Endodermal cell (in vitro differentiated cells): ENCODE measurements at regions not wholly inside any gene's neighbourhood (a gene's known extent, or its start where the extent isn't known, plus 50 kb on each side); places are given as distances from the start of the nearest gene placed in this dataset.

Source experiments
- DNase-seq: peaks from one replicate; pipeline ENCODE4 v3.0.0-alpha.2; 2017
- H3K27ac ChIP-seq: 2 replicates; pipeline ENCODE4 v1.5.1; 2013; ENCODE audit warnings: mild to moderate bottlenecking, low read depth, low read length, moderate library complexity
- H3K27me3 ChIP-seq: 2 replicates; pipeline ENCODE4 v1.6.1; 2013; ENCODE audit warnings: mild to moderate bottlenecking, low read length, moderate library complexity; ENCODE audit not compliant: insufficient read depth, control insufficient read depth, poor library complexity, severe bottlenecking
- H3K36me3 ChIP-seq: 2 replicates; pipeline ENCODE4 v1.7.0; 2013; ENCODE audit warnings: mild to moderate bottlenecking, low read length, moderate library complexity; ENCODE audit not compliant: control insufficient read depth, insufficient read depth
- H3K4me1 ChIP-seq: one replicate; pipeline ENCODE4 v1.7.0; 2013; ENCODE audit warnings: low read length; ENCODE audit not compliant: control insufficient read depth, insufficient read depth
- H3K4me3 ChIP-seq: 2 replicates; pipeline ENCODE4 v1.5.1; 2013; ENCODE audit warnings: mild to moderate bottlenecking, low read length, moderate library complexity
- H3K9ac ChIP-seq: 2 replicates; pipeline ENCODE4 v1.6.1; 2013; ENCODE audit warnings: mild to moderate bottlenecking, low read length, moderate library complexity; ENCODE audit not compliant: poor library complexity, severe bottlenecking; ENCODE audit errors: extremely low read depth
- H3K9me3 ChIP-seq: 2 replicates; pipeline ENCODE4 v1.6.1; 2013; ENCODE audit warnings: mild to moderate bottlenecking, low read length, moderate library complexity; ENCODE audit not compliant: control insufficient read depth
- H3K27ac Mint-ChIP-seq: 2 replicates; pipeline ENCODE4 v1.8.0; 2020; ENCODE audit warnings: mixed read lengths
- H3K27me3 Mint-ChIP-seq: 2 replicates; pipeline ENCODE4 v1.8.0; 2021; ENCODE audit warnings: mild to moderate bottlenecking, mixed read lengths; ENCODE audit not compliant: insufficient read depth
- H3K36me3 Mint-ChIP-seq: 2 replicates; pipeline ENCODE4 v1.8.0; 2020; ENCODE audit warnings: low read depth, mixed read lengths
- H3K4me1 Mint-ChIP-seq: 2 replicates; pipeline ENCODE4 v1.8.0; 2020; ENCODE audit warnings: mixed read lengths
- H3K4me3 Mint-ChIP-seq: 2 replicates; pipeline ENCODE4 v1.8.0; 2020; ENCODE audit warnings: mild to moderate bottlenecking, moderate library complexity, mixed read lengths
- H3K9me3 Mint-ChIP-seq: 2 replicates; pipeline ENCODE4 v1.8.0; 2020; ENCODE audit warnings: mild to moderate bottlenecking, mixed read lengths
- CTCF ChIP-seq: fragments of 200-600 bp; sonication (generic); conservative IDR thresholded peaks from 2 replicates; pipeline ENCODE4 v1.5.0; 2021; ENCODE audit warnings: antibody characterized with exemption, mild to moderate bottlenecking
- WGBS, 2 experiments: methylation state at CpG; one replicate each; pipeline versions ENCODE4 v1.1.5 to v1.1.7; 2013; ENCODE audit warnings: missing lambda C conversion rate in 2 of 2, mixed read lengths in 1 of 2; ENCODE audit not compliant: insufficient coverage in 1 of 2, insufficient read length in 1 of 2; 5-methylcytosine and 5-hydroxymethylcytosine counted together

- Mint-ChIP-seq H3K27ac (no peak overlapping the region), H3K27me3 (no peaks in the 10 kb centered on the region), H3K4me1 (no peaks in the 10 kb centered on the region), H3K4me3 (no peak overlapping the region), H3K9me3 (no peaks in the 10 kb centered on the region), H3K36me3 (no peaks in the 10 kb centered on the region)
- 90 to 95% methylated on average over 6 to 8 of the region's 8 CpGs for WGBS, 2 experiments
- TF ChIP-seq CTCF: no peak
- no peak overlapping the region for H3K4me3 ChIP-seq
- no peak for DNase-seq
- no peaks in the 10 kb centered on the region for H3K36me3 ChIP-seq
- no peaks in the 10 kb centered on the region for H3K9me3 ChIP-seq
- H3K27ac ChIP-seq: no peak overlapping the region
- H3K27me3 ChIP-seq: no peaks in the 10 kb centered on the region
- H3K9ac ChIP-seq: no peak overlapping the region
- no peaks in the 10 kb centered on the region for H3K4me1 ChIP-seq
Observed at GRCh38 chr7:153081496-153081895, 321.9 kb downstream of the ACTR3B start.

- no peak overlapping the region for H3K4me3 ChIP-seq
- H3K27me3 ChIP-seq: no peaks in the 10 kb centered on the region
- no peaks in the 10 kb centered on the region for H3K4me1 Mint-ChIP-seq
- no peaks in the 10 kb centered on the region for H3K27me3 Mint-ChIP-seq
- no peaks in the 10 kb centered on the region for H3K9me3 Mint-ChIP-seq
- no peaks in the 10 kb centered on the region for H3K36me3 ChIP-seq
- H3K9me3 ChIP-seq: no peaks in the 10 kb centered on the region
- TF ChIP-seq CTCF: no peak
- no peaks in the 10 kb centered on the region for H3K36me3 Mint-ChIP-seq
- H3K4me3 Mint-ChIP-seq: no peak overlapping the region
- H3K27ac Mint-ChIP-seq: no peak overlapping the region
- DNase-seq: no peak
- H3K4me1 ChIP-seq: no peaks in the 10 kb centered on the region
- H3K27ac ChIP-seq: no peak overlapping the region
- no peak overlapping the region for H3K9ac ChIP-seq
- WGBS, 2 experiments: 93 to 94% methylated on average over 2 to 6 of the region's 6 CpGs
Observed at GRCh38 chr7:153084278-153084677, 324.7 kb downstream of the ACTR3B start.

- WGBS, 2 experiments: 92 to 100% methylated on average over 1 to 3 of the region's 4 CpGs
- no peaks in the 10 kb centered on the region for H3K4me1 ChIP-seq
- Mint-ChIP-seq H3K9me3 (no peaks in the 10 kb centered on the region), H3K27me3 (no peaks in the 10 kb centered on the region), H3K36me3 (no peaks in the 10 kb centered on the region), H3K27ac (no peak overlapping the region), H3K4me1 (no peaks in the 10 kb centered on the region), H3K4me3 (no peak overlapping the region)
- no peak overlapping the region for H3K4me3 ChIP-seq
- no peaks in the 10 kb centered on the region for H3K36me3 ChIP-seq
- DNase-seq: no peak
- no peak overlapping the region for H3K27ac ChIP-seq
- no peak for TF ChIP-seq CTCF
- H3K9me3 ChIP-seq: no peaks in the 10 kb centered on the region
- no peak overlapping the region for H3K9ac ChIP-seq
- no peaks in the 10 kb centered on the region for H3K27me3 ChIP-seq
Observed at GRCh38 chr7:153087498-153087897, 327.9 kb downstream of the ACTR3B start.
